ENCODE measurements at regions not wholly inside any gene's neighbourhood (a gene's known extent, or its start where the extent isn't known, plus 50 kb on each side); places are given as distances from the start of the nearest gene placed in this dataset.

DNA sequence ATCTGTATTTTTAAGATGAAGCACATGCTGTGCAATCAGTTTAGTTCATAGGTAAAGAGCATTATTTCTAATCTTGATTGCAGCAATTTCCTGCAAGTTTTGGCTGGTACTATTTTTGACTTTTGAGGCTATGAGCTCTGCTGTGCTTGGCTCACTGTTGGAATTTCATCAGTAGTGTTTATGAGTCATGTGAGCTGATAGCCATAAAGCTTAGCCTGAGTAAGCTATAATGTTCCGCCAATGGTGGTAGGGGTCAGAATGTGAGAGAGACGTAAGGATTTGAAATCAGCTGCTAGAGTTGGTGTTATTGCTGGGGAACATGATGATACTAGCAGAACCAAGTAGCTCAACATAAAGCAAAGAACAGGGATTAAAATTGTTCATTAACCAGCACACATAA, 590.9 kb upstream of the GNPDA2 start:
- DNase-seq, result no peak
- Histone ChIP-seq H3K27ac (no peak overlapping the region), H3K9me3 (no peaks in the 10 kb centered on the region), H3K4me3 (no peak overlapping the region), H3K4me1 (no peaks in the 10 kb centered on the region), H3K36me3 (ENCODE audit: low read depth, missing control alignments) (no peaks in the 10 kb centered on the region), H3K27me3 (no peaks in the 10 kb centered on the region)
- TF ChIP-seq POLR2A (IDR thresholded peaks at IDR 0.05), result no peak
- TF ChIP-seq, protein P1, sequence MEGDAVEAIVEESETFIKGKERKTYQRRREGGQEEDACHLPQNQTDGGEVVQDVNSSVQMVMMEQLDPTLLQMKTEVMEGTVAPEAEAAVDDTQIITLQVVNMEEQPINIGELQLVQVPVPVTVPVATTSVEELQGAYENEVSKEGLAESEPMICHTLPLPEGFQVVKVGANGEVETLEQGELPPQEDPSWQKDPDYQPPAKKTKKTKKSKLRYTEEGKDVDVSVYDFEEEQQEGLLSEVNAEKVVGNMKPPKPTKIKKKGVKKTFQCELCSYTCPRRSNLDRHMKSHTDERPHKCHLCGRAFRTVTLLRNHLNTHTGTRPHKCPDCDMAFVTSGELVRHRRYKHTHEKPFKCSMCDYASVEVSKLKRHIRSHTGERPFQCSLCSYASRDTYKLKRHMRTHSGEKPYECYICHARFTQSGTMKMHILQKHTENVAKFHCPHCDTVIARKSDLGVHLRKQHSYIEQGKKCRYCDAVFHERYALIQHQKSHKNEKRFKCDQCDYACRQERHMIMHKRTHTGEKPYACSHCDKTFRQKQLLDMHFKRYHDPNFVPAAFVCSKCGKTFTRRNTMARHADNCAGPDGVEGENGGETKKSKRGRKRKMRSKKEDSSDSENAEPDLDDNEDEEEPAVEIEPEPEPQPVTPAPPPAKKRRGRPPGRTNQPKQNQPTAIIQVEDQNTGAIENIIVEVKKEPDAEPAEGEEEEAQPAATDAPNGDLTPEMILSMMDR (IDR thresholded peaks at IDR 0.05), result no peak
- intact Hi-C loops (cut with DNase I; ENCODE audit: low total_unique reads), result no loop called here
- WGBS, 2 donors, result 75 to 91% methylated on average over 2 of the region's 2 CpGs

DNA sequence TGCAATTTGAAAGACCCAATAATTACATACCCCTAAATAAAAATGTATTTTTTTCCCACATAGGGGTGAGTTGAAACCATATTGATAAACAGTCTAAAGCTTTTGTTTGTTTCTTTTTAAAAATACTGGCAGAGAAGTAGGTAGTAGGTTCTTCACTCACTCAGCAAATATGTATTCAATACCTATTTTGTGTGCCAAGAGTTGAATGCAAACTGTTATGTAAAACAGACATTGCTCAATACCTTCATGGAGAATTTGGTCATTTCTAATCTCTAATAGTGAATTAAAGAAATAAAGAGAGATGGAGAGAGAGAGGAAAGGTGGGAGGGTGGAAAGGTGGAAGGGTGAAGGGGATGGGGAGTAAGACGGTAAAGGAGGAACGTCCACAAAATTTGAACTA, 589.9 kb upstream of the GNPDA2 start:
- TF ChIP-seq, protein P1 (IDR thresholded peaks at IDR 0.05), result no peak
- no peak for TF ChIP-seq POLR2A (IDR thresholded peaks at IDR 0.05)
- H3K36me3 ChIP-seq (ENCODE audit: low read depth, missing control alignments), result no peaks in the 10 kb centered on the region
- H3K4me1 ChIP-seq, result no peaks in the 10 kb centered on the region
- no peak overlapping the region for H3K27ac ChIP-seq
- no peak overlapping the region for H3K4me3 ChIP-seq
- no peak for DNase-seq
- 82 to 88% methylated on average over 2 of the region's 2 CpGs for WGBS, 2 donors
- H3K9me3 ChIP-seq, result no peaks in the 10 kb centered on the region
- intact Hi-C loops (cut with DNase I; ENCODE audit: low total_unique reads), result no loop called here
- H3K27me3 ChIP-seq, result no peaks in the 10 kb centered on the region

DNA sequence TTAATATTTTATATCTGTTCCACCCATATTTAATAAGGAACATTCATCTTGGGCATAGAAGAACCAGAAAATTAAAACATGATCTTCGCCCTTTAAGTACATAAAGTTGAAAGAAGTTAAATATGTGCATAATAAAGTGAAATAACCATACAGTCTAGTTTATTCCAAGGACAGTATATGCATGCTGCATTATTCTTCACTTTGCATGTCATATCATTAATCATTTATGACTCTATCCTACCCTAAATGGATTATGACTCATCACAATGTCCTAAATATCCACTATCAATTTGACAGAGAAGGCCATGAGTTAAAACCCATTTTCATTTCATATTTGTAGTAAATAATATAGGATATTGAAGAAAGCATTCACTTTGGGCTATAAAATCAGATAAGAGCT, 576.5 kb upstream of the GNPDA2 start:
- TF ChIP-seq, protein P1 (IDR thresholded peaks at IDR 0.05), result no peak
- no peak for TF ChIP-seq POLR2A (IDR thresholded peaks at IDR 0.05)
- Histone ChIP-seq H3K4me1 (no peaks in the 10 kb centered on the region), H3K27me3 (no peaks in the 10 kb centered on the region), H3K4me3 (no peak overlapping the region), H3K36me3 (ENCODE audit: low read depth, missing control alignments) (no peaks in the 10 kb centered on the region), H3K9me3 (no peaks in the 10 kb centered on the region), H3K27ac (no peak overlapping the region)
- intact Hi-C loops (cut with DNase I; ENCODE audit: low total_unique reads), result no loop called here
- 93 to 95% methylated on average over 1 of the region's 1 CpG for WGBS, 2 donors
- no peak for DNase-seq

DNA sequence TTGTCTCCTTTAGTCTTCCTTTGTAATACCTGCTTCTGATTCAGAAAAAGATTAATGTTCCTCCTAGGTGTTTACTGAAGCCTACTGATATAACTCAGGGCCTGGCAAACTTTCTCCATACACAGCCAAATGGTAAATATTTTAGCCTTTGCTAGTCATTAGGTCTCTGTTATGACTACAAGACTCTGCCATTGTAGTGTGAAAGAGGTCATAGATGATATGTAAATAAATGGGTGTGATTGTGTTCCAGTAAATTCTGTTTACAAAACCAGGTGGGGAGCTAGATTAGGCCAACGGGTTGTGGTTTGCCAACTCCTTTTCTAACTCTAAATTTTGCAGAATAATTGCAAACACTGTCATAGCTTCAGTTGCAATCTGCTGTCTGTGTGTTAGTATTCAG, 568.1 kb upstream of the GNPDA2 start:
- 63% methylated on average over 1 of the region's 1 CpG for WGBS, 2 donors
- Histone ChIP-seq H3K27ac (no peak overlapping the region), H3K9me3 (no peaks in the 10 kb centered on the region), H3K4me3 (no peak overlapping the region), H3K36me3 (ENCODE audit: low read depth, missing control alignments) (no peaks in the 10 kb centered on the region), H3K27me3 (no peaks in the 10 kb centered on the region), H3K4me1 (no peaks in the 10 kb centered on the region)
- intact Hi-C loops (cut with DNase I; ENCODE audit: low total_unique reads), result no loop called here
- TF ChIP-seq POLR2A (IDR thresholded peaks at IDR 0.05), result no peak
- no peak for DNase-seq

DNA sequence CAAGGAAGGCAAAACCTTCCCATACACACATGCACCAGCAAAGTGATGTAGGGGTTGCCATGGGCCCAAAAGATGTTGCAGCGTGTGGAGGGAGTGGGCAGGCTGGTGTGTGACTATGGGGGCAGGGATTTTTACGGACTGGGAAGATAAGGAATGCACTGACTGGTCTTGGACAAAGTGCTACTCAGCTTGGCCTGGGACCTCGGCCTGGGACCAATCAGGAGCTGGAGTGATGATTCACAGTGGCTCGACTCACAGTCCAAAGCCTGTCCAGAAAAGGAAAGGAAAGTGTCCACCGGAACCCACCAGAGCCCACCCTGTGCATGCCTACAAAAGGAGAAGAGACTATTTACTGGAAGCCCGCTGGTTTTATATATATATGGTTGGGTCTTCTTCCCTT, 567.0 kb upstream of the GNPDA2 start:
- H3K4me3 ChIP-seq, result no peak overlapping the region
- no peak for DNase-seq
- TF ChIP-seq, protein P1 (IDR thresholded peaks at IDR 0.05), result no peak
- TF ChIP-seq POLR2A (IDR thresholded peaks at IDR 0.05), result no peak
- H3K27ac ChIP-seq, result no peak overlapping the region
- no peaks in the 10 kb centered on the region for H3K9me3 ChIP-seq
- H3K36me3 ChIP-seq (ENCODE audit: low read depth, missing control alignments), result no peaks in the 10 kb centered on the region
- H3K4me1 ChIP-seq, result no peaks in the 10 kb centered on the region
- intact Hi-C loops (cut with DNase I; ENCODE audit: low total_unique reads), result no loop called here
- H3K27me3 ChIP-seq, result no peaks in the 10 kb centered on the region
- 81 to 90% methylated on average over 6 of the region's 6 CpGs for WGBS, 2 donors
